ENCODE measurements at regions not wholly inside any gene's neighbourhood (a gene's known extent, or its start where the extent isn't known, plus 50 kb on each side); places are given as distances from the start of the nearest gene placed in this dataset.

- no peak for DNase-seq (ENCODE audit: low read depth)
- TF ChIP-seq, protein P1, sequence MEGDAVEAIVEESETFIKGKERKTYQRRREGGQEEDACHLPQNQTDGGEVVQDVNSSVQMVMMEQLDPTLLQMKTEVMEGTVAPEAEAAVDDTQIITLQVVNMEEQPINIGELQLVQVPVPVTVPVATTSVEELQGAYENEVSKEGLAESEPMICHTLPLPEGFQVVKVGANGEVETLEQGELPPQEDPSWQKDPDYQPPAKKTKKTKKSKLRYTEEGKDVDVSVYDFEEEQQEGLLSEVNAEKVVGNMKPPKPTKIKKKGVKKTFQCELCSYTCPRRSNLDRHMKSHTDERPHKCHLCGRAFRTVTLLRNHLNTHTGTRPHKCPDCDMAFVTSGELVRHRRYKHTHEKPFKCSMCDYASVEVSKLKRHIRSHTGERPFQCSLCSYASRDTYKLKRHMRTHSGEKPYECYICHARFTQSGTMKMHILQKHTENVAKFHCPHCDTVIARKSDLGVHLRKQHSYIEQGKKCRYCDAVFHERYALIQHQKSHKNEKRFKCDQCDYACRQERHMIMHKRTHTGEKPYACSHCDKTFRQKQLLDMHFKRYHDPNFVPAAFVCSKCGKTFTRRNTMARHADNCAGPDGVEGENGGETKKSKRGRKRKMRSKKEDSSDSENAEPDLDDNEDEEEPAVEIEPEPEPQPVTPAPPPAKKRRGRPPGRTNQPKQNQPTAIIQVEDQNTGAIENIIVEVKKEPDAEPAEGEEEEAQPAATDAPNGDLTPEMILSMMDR (IDR thresholded peaks at IDR 0.05; ENCODE audit: control insufficient read depth, extremely low read depth, insufficient read depth) = no peak
- no peak overlapping the region for H3K4me3 ChIP-seq (ENCODE audit: low read depth, low read length)
Observed at GRCh38 chr7:1357601-1358271, 101.5 kb downstream of the MICALL2 start.

DNA sequence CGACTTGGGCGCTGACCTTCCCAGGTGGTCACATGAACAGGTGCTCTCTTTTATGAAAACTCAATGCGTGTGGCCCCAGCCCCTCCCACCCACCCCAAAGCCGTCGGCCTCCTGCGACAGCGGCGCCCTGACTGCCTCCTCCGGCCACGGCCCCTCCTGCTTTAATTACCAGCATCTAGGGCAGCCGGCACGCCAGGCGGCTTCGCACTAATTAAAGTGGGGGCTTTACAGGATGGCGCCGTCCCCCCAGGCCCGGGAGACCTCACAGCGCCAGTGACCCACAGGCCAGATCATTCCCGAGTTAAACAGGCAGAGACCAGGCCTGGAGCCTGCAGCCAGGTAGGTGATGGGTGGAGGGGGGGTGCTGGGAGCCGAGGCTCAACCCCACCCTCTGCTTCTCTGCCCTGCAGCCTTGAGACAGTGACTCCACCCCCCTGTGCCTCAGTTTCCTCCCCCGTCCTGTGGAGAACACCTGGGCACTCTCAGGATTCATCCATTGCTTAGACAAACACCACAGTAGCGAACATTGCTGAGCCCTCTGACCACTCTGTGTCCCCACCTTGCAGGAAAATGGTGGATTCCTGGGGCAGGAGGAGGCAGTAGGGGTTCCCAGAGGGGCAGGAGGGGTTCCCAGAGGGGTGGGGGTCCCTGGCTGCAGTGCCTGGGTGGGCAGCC, 100.8 kb downstream of the MICALL2 start:
- DNase-seq (ENCODE audit: low read depth) = no peak
- no peak overlapping the region for H3K4me3 ChIP-seq (ENCODE audit: low read depth, low read length)
- TF ChIP-seq, protein P1 (IDR thresholded peaks at IDR 0.05; ENCODE audit: control insufficient read depth, extremely low read depth, insufficient read depth) = no peak

DNA sequence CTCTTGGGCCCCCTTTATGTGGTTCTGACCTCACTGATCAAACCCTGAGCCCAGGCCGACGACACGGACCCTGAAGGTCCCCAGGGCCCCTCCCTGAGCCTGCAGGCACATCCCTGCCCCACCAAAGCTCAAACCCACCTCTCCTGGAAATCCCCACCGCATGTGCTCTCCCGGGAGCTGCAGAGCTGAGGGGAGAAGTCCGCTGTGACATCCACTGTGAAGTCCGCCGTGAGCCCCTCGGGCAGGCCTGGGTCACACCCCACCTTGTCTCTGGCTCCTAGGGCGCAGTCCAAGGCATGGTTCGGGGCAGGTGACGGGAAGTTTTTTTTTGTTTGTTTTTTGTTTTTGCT, 100.2 kb downstream of the MICALL2 start:
- H3K4me3 ChIP-seq (ENCODE audit: low read depth, low read length) = no peak overlapping the region
- no peak for DNase-seq (ENCODE audit: low read depth)
- TF ChIP-seq, protein P1 (IDR thresholded peaks at IDR 0.05; ENCODE audit: control insufficient read depth, extremely low read depth, insufficient read depth) = no peak

DNA sequence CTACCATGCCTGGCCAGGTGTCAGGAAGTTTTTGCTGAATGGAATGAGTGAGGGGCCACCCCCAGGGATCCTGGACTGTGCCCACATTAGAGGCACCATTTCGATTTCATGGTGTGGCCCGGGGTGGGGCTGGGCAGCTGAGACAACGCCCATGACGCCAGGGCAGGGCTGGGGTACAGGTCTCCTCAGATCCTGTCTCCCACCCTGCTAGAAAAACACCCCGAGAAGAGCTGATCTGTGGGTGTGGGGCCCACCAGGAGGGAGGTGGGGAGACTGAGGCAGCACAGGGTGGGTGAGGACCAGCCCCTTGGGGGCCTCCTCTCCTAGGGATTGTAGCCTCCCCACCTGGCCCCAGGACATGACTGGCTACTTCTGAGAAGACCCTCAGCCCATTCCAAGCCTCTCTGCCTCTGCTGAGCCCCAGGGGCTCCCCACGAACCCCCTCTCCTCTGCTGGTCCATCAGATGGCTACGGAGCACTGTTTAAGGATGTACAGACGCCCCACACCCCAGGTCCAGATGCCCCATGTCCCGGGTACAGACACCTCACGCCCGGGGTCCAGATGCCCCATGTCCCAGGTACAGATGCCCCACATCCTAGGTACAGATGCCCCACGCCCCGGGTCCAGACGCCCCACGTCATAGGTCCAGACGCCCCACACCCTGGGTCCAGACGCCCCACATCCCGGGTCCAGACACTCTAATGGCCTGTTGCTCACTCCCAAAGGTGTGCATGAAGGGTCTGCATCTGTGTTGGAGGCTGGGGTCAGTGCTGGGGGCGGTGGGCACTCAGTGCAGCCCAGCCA, 99.4 kb downstream of the MICALL2 start:
- TF ChIP-seq, protein P1 (IDR thresholded peaks at IDR 0.05; ENCODE audit: control insufficient read depth, extremely low read depth, insufficient read depth) = no peak
- H3K4me3 ChIP-seq (ENCODE audit: low read depth, low read length) = no peak overlapping the region
- no peak for DNase-seq (ENCODE audit: low read depth)

DNA sequence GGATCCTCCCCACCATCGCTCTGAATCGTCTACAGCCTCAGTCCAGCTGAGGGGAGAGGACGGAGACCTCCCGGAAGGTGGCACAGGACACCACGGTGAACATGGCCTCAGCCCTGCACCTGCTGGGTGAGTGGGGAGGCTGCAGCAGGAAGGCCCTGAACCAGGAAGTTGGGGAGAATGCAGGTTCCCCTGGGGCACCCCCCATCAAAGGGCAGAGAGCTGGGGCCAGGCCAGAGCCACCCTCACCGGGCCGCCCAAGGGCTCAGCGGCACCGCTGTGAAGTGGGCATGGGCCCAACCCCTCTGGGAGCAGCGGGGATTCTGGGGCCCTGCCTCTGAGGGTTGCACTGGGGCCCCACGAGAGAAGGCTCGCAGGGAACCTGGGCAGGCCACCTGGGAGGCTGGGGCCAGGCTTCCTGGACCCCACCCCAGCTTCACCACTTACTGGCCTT, 98.7 kb downstream of the MICALL2 start:
- no peak for DNase-seq (ENCODE audit: low read depth)
- TF ChIP-seq, protein P1 (IDR thresholded peaks at IDR 0.05; ENCODE audit: control insufficient read depth, extremely low read depth, insufficient read depth) = no peak
- H3K4me3 ChIP-seq (ENCODE audit: low read depth, low read length) = no peak overlapping the region

DNA sequence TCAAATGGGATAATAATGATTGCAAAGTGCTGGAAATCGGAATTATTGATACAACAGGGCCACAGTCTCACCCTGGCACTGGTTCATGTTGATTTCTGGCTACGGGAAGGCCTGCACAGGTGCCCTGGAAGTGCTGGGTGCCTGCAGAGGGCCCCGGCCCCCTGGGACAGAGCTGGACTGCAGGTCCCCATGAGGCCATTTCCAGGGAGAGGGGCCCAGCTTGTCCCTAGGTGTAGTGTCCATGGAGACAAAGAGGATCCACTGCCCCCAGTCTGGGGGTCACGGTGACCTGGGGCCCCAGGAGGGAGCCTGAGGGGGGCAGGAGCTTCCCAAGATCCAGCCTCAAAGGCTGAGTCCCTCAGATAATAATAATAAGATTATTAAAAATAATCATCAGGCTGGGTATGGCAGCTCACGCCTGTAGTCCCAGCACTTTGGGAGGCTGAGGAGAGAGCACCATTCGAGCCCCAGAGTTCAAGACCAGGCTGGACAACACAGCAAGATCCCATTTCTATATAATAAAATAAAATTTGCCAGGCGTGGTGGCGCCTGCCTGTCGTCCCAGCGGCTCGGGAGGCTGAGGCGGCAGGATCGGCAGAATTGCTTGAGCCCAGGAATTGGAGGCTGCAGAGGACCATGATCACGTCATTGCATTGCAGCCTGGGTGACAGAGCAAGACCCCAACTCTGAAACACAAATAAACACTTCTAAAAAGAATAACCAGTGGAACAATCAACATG, 98.1 kb downstream of the MICALL2 start:
- TF ChIP-seq, protein P1 (IDR thresholded peaks at IDR 0.05; ENCODE audit: control insufficient read depth, extremely low read depth, insufficient read depth) = no peak
- no peak for DNase-seq (ENCODE audit: low read depth)
- no peak overlapping the region for H3K4me3 ChIP-seq (ENCODE audit: low read depth, low read length)

All from LNCaP clone FGC (cell line).